CD14-positive monocyte (primary cell): ENCODE measurements at regions not wholly inside any gene's neighbourhood (a gene's known extent, or its start where the extent isn't known, plus 50 kb on each side); places are given as distances from the start of the nearest gene placed in this dataset.

Experiments
- DNase-seq, 3 donors: peaks; one replicate each; pipeline ENCODE4 v3.0.0-alpha.2; 2011 to 2022
- H2AFZ ChIP-seq: 2 replicates; pipeline ENCODE4 v1.6.0; 2012; ENCODE audit warnings: mild to moderate bottlenecking, low read depth, low read length, inconsistent platforms; ENCODE audit not compliant: insufficient read depth, poor library complexity, severe bottlenecking
- H3K27ac ChIP-seq, 2 donors: 1 replicate in 1 of 2; 2 replicates in 1 of 2; pipeline ENCODE4 v1.5.1; 2012 to 2013; ENCODE audit warnings: low read length in 2 of 2, control low read depth in 1 of 2, inconsistent platforms in 1 of 2, low read depth in 1 of 2, mild to moderate bottlenecking in 1 of 2
- H3K27me3 ChIP-seq, 2 donors: one replicate each; pipeline versions ENCODE4 v1.6.0 to v1.6.1; 2011 to 2013; ENCODE audit warnings: low read length in 2 of 2; ENCODE audit not compliant: control insufficient read depth in 2 of 2, insufficient read depth in 2 of 2
- H3K36me3 ChIP-seq, 2 donors: replicated peaks in 1 of 2; 1 replicate in 1 of 2; 2 replicates in 1 of 2; pipeline versions ENCODE4 v1.5.1 to v1.6.1; 2012 to 2013; ENCODE audit warnings: low read length in 2 of 2, control low read depth in 1 of 2, inconsistent platforms in 1 of 2, mild to moderate bottlenecking in 1 of 2; ENCODE audit not compliant: insufficient read depth in 2 of 2, control insufficient read depth in 1 of 2
- H3K4me1 ChIP-seq, 2 donors: 1 replicate in 1 of 2; 2 replicates in 1 of 2; pipeline versions ENCODE4 v1.5.1 to v1.6.1; 2012 to 2013; ENCODE audit warnings: low read length in 2 of 2, control low read depth in 1 of 2, inconsistent platforms in 1 of 2, mild to moderate bottlenecking in 1 of 2, moderate library complexity in 1 of 2; ENCODE audit not compliant: insufficient read depth in 2 of 2, control insufficient read depth in 1 of 2
- H3K4me2 ChIP-seq: replicated peaks from 2 replicates; pipeline ENCODE3; 2012; ENCODE audit warnings: low read length, moderate library complexity, mild to moderate bottlenecking; ENCODE audit not compliant: poor library complexity, severe bottlenecking; ENCODE audit errors: extremely low read depth
- H3K4me3 ChIP-seq, 3 experiments: fragments of 200-600 bp in 1 of 3; sonication (generic) in 1 of 3; replicated peaks in 1 of 3; 1 replicate in 2 of 3; 2 replicates in 1 of 3; pipeline ENCODE4 v1.5.1; 2011 to 2013; ENCODE audit warnings: low read length in 3 of 3, mild to moderate bottlenecking in 3 of 3, control low read depth in 2 of 3, low read depth in 2 of 3, inconsistent platforms in 1 of 3, moderate library complexity in 1 of 3
- H3K79me2 ChIP-seq: 2 replicates; pipeline ENCODE4 v1.6.0; 2012; ENCODE audit warnings: mild to moderate bottlenecking, control low read depth, inconsistent platforms, low read length, moderate library complexity; ENCODE audit not compliant: insufficient read depth
- H3K9ac ChIP-seq: 2 replicates; pipeline ENCODE4 v1.6.0; 2017; ENCODE audit warnings: low read length, mild to moderate bottlenecking; ENCODE audit not compliant: insufficient read depth, poor library complexity, severe bottlenecking
- H3K9me3 ChIP-seq, 2 donors: replicated peaks in 1 of 2; 1 replicate in 1 of 2; 2 replicates in 1 of 2; pipeline versions ENCODE4 v1.5.1 to v1.6.1; 2012 to 2013; ENCODE audit warnings: low read length in 2 of 2, control low read depth in 1 of 2; ENCODE audit not compliant: control insufficient read depth in 1 of 2, insufficient read depth in 1 of 2
- H4K20me1 ChIP-seq: 2 replicates; pipeline ENCODE4 v1.6.0; 2012; ENCODE audit warnings: mild to moderate bottlenecking, low read length, control low read depth, moderate library complexity; ENCODE audit not compliant: insufficient read depth
- H3K27ac Mint-ChIP-seq, 7 donors: one replicate each; pipeline ENCODE4 v1.8.0; 2020; ENCODE audit warnings: mild to moderate bottlenecking in 7 of 7, mixed read lengths in 7 of 7, moderate library complexity in 6 of 7, inconsistent platforms in 2 of 7
- H3K27me3 Mint-ChIP-seq, 3 donors: one replicate each; pipeline ENCODE4 v1.8.0; 2021 to 2022; ENCODE audit warnings: low read depth in 3 of 3, mild to moderate bottlenecking in 3 of 3, mixed read lengths in 3 of 3, moderate library complexity in 3 of 3, inconsistent platforms in 1 of 3
- H3K36me3 Mint-ChIP-seq, 2 donors: one replicate each; pipeline ENCODE4 v1.8.0; 2020; ENCODE audit warnings: mixed read lengths in 2 of 2, inconsistent platforms in 1 of 2, mild to moderate bottlenecking in 1 of 2
- H3K4me1 Mint-ChIP-seq: one replicate; pipeline ENCODE4 v1.8.0; 2020; ENCODE audit warnings: mild to moderate bottlenecking, mixed read lengths
- H3K4me3 Mint-ChIP-seq, 2 donors: one replicate each; pipeline ENCODE4 v1.8.0; 2020; ENCODE audit warnings: mild to moderate bottlenecking in 2 of 2, mixed read lengths in 2 of 2, moderate library complexity in 1 of 2
- H3K9me3 Mint-ChIP-seq, 7 donors: one replicate each; pipeline ENCODE4 v1.8.0; 2020 to 2022; ENCODE audit warnings: mixed read lengths in 7 of 7, mild to moderate bottlenecking in 6 of 7, moderate library complexity in 6 of 7, inconsistent platforms in 2 of 7
- CTCF ChIP-seq: fragments of 200-600 bp; IDR thresholded peaks from one replicate; pipeline ENCODE4 v1.8.0; 2022; ENCODE audit warnings: antibody characterized with exemption, mild to moderate bottlenecking
- WGBS: methylation state at CpG from one replicate; pipeline ENCODE4 v1.1.5; 2013; ENCODE audit warnings: missing lambda C conversion rate; ENCODE audit not compliant: insufficient coverage; 5-methylcytosine and 5-hydroxymethylcytosine counted together
- intact Hi-C, 2 donors: fragments of 100-400 bp; cut with micrococcal nuclease; formaldehyde crosslinking; loops; one replicate each; pipeline versions ENCODE4 v1.15.0 to v1.15.1; 2023

- no peaks in the 10 kb centered on the region for H3K36me3 ChIP-seq
- no peaks in the 10 kb centered on the region for H3K4me1 ChIP-seq
- H2AFZ ChIP-seq, result no peak overlapping the region
- intact Hi-C loops, result no loop called here
- Mint-ChIP-seq H3K27me3 (no peaks in the 10 kb centered on the region), H3K9me3 (peaks cover 0 to 3% (median 0%) of the 10 kb centered on the region in 7 donors), H3K4me1 (no peaks in the 10 kb centered on the region), H3K4me3 (no peak overlapping the region), H3K36me3 (no peaks in the 10 kb centered on the region), H3K27ac (no peak overlapping the region)
- no peak overlapping the region for H3K4me2 ChIP-seq
- no peaks in the 10 kb centered on the region for H4K20me1 ChIP-seq
- no peak overlapping the region for H3K27ac ChIP-seq
- WGBS, result no CpG with 5 or more reads among the region's 1 CpG
- H3K27me3 ChIP-seq, result no peaks in the 10 kb centered on the region
- no peak for TF ChIP-seq CTCF
- no peak overlapping the region for H3K9ac ChIP-seq
- no peaks in the 10 kb centered on the region for H3K9me3 ChIP-seq
- DNase-seq, result no peak
- no peaks in the 10 kb centered on the region for H3K79me2 ChIP-seq
- H3K4me3 ChIP-seq, result no peak overlapping the region
These were observed 387.3 kb downstream of the KDM5D start for GRCh38 chrY:19357249-19357648.

- no peaks in the 10 kb centered on the region for H3K4me1 Mint-ChIP-seq
- intact Hi-C loops, result no loop called here
- no peak for TF ChIP-seq CTCF
These were observed 387.8 kb downstream of the KDM5D start for GRCh38 chrY:19356735-19357134.

More at GRCh38 chrY:19356735-19357134, 387.8 kb downstream of the KDM5D start:
- H4K20me1 ChIP-seq, result no peaks in the 10 kb centered on the region
- DNase-seq, result no peak
- H3K79me2 ChIP-seq, result no peaks in the 10 kb centered on the region
- H3K4me3 ChIP-seq, result no peak overlapping the region
- Mint-ChIP-seq H3K27me3 (no peaks in the 10 kb centered on the region), H3K4me3 (no peak overlapping the region), H3K9me3 (peaks cover 0 to 5% (median 0%) of the 10 kb centered on the region in 7 donors), H3K27ac (no peak overlapping the region), H3K36me3 (no peaks in the 10 kb centered on the region)
- no peak overlapping the region for H2AFZ ChIP-seq
- no peak overlapping the region for H3K4me2 ChIP-seq
- H3K27me3 ChIP-seq, result no peaks in the 10 kb centered on the region
- H3K36me3 ChIP-seq, result no peaks in the 10 kb centered on the region
- H3K27ac ChIP-seq, result no peak overlapping the region
- H3K9me3 ChIP-seq, result no peaks in the 10 kb centered on the region
- no peaks in the 10 kb centered on the region for H3K4me1 ChIP-seq
- no peak overlapping the region for H3K9ac ChIP-seq
